ENCODE measurements at regions not wholly inside any gene's neighbourhood (a gene's known extent, or its start where the extent isn't known, plus 50 kb on each side); places are given as distances from the start of the nearest gene placed in this dataset.

DNA sequence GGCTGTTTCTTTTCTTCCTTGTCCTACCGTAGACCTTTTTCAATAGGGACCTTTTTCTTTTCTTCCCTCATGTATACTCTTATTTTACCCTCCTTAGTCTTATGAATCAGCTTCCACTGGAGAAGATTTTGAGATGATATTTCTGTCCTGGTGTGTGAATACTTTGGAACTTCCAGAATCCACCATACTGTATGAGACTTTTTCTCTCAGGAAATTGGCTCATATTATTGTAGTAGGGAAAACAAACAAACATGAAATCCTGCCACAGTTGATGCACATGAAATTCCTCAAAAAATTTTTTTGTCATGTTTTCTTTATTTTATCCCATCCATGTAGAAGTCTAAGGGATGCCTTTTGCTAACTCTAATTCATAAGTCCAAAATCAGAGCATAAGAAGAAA is 289.3 kb upstream of the PLSCR5 start:
- in situ Hi-C loops (cut with HindIII; ENCODE audit: low pct_ligation_motif_present, low pct_unique_long_range_greater_than_20kb, low sequenced_read_pairs), result no loop called here
- DNase-seq, result no peak

DNA sequence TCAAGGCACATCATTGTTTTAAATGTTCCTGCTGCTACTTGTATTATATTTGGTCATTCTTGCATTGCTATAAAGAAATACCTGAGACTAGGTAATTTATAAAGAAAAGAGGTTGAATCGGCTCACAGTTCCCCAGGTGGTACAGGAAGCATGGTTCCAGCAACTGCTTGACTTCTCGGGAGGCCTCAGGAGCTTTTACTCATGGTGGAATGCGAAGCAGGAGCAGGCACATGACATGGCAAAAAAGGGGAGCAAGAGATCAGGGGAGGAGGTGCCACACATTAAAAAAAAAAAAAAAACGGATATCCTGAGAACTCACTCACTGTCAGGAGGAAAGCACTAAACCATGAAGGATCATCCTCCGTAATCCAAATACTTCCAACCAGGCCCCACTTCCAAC is 286.9 kb upstream of the PLSCR5 start:
- in situ Hi-C loops (cut with HindIII; ENCODE audit: low pct_ligation_motif_present, low pct_unique_long_range_greater_than_20kb, low sequenced_read_pairs), result no loop called here
- DNase-seq, result no peak

DNA sequence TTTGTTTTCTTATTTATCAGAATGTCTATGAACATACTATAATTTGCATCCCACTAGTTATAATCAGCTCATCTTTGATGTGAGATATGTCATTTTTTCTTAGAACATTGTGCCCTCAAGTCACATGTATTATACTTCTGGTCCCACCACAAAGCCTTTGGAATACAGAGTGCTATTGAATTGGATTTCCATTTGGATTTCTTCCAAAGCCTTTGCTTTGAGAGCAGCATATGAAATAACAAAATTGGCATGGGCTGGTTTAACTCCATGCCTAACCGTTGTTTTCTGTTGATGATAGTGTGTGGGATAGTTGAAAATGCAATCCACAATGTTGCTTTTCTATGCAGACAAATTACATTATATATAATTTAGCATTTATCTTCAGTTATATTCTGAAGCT is 284.5 kb upstream of the PLSCR5 start:
- no peak for DNase-seq
- in situ Hi-C loops (cut with HindIII; ENCODE audit: low pct_ligation_motif_present, low pct_unique_long_range_greater_than_20kb, low sequenced_read_pairs), result no loop called here

DNA sequence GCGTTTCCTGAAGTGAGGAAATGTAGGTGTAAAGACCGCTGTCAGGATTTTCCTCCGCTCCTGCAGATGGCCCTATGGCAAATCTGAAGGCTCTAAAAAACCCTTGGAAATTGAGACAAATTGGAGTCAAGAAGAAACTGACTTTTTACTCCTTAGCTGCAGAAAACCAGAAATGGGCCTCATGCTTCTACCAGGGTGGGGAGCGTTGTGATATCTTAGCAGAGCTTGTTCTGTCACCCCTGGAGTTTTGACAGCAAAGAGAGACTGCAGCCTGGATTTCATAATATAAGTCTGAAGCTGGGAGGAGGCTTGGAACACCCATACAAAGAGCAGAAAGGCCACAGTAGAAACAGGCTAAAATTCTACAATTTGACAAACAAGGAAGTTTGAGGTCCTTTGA is 283.0 kb upstream of the PLSCR5 start:
- in situ Hi-C loops (cut with HindIII; ENCODE audit: low pct_ligation_motif_present, low pct_unique_long_range_greater_than_20kb, low sequenced_read_pairs), result no loop called here
- no peak for DNase-seq

DNA sequence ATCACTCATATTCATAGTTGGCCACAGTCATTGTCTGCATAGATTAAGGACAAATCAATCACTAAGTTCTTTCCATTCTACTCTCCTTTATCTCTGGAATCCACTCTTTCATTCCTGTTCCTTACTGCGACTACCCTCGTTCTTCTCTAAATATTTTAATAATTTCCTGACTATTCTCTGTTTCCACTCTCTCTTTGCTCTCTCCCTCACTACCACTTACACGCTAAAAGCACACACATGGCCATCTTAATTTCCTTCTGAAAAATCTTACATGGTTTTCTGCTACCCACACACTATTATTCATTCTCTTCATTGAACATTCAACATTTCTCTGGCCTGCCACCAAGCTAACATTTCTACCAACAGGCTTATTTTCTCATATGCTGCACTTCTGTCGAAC is 279.6 kb upstream of the PLSCR5 start:
- no peak for DNase-seq
- in situ Hi-C loops (cut with HindIII; ENCODE audit: low pct_ligation_motif_present, low pct_unique_long_range_greater_than_20kb, low sequenced_read_pairs), result no loop called here

DNA sequence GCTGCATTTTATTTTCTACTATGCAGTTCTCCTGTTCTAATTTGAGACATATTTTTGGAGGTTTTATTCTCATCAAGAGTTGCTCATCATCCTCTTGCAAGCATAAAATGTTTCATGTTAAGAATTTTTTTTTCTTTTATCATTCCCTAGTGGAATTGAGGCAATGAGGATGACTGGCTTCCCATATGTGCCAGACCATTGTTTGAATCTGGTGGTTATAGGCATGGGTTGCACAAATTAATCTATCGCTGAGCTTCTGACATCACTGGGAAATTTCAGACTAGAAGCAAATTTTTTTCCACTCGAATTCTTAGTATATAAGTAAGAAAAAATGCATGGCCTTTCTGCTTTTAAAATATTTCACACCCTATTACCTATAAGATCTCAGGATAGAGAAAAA is 279.1 kb upstream of the PLSCR5 start:
- no peak for DNase-seq
- in situ Hi-C loops (cut with HindIII; ENCODE audit: low pct_ligation_motif_present, low pct_unique_long_range_greater_than_20kb, low sequenced_read_pairs), result no loop called here

DNA sequence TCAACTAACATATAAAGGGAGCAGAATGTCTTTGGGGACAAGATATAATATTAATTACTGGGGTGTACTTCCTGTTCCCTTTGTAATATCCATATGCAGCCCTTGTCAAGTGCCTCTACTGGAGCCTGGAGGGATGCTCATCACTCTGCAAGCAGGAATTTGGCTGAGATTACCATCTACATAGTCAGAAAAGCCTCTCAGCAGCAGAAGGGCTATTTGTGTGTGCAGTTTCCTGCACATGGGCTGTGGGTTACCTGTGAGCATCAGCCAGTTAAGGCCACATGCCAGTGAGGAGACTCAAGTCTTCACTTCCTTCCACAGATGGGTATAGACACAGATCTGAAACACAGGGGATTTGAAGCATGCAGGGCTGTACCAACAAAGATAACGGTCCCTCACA is 278.1 kb upstream of the PLSCR5 start:
- in situ Hi-C loops (cut with HindIII; ENCODE audit: low pct_ligation_motif_present, low pct_unique_long_range_greater_than_20kb, low sequenced_read_pairs), result no loop called here
- DNase-seq, result no peak

DNA sequence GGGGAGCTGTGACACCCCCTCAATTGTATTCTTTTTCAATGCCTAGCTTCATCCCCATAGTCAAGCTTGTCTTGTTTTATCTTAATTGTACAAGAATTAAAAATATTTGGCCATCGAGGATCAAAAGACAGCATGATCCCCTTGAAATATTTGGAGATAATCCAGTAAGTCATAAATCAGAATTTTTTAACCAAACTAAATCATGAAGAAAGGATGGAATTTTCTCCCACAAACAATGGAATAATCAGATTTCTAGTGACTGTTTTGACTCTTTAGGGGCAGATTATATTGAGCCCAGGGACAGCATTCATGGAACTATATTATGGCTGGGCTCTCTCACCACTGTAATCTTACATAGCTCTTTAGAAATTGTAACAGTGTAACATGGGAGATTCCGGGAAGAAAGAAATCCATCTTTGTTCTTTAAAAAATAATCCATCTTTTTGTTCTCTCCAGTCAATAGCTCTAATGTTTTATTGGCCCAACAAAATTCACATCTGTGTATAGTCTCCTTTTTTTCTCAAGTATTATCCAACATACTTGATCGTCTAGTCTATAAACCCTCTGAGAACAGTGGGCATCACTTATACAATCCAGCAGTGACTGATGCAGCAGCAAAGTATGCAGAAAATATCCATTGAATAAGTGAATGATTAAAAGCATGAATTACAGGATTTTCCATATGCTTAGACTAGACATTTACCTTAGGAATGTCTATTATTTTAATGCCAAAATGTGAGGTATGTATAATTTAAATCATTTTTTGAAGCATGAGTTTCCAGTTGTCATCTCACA is 277.0 kb upstream of the PLSCR5 start:
- DNase-seq, result no peak

DNA sequence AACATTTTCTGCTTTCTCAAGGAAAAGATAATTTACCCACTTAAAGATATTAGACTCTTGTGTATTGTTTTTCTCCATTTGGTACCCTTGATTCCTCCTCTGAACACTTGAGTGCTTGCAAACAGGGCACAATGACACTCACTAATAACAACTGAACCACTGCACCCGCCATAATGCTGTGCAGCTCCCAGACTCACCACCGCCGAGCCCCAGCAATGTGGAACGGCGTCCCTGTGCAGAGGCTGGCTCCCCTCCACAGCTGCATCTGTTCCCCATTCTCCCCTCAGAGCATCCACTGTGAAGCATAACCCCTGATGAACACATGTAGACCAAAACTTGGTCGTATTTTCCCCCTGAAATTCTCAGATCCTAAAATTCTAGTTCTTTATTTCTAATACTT is 276.2 kb upstream of the PLSCR5 start:
- in situ Hi-C loops (cut with HindIII; ENCODE audit: low pct_ligation_motif_present, low pct_unique_long_range_greater_than_20kb, low sequenced_read_pairs), result no loop called here
- no peak for DNase-seq

More for the DNA sequence above, 277.0 kb upstream of the PLSCR5 start:
- in situ Hi-C loops (cut with HindIII; ENCODE audit: low pct_ligation_motif_present, low pct_unique_long_range_greater_than_20kb, low sequenced_read_pairs), result no loop called here

DNA sequence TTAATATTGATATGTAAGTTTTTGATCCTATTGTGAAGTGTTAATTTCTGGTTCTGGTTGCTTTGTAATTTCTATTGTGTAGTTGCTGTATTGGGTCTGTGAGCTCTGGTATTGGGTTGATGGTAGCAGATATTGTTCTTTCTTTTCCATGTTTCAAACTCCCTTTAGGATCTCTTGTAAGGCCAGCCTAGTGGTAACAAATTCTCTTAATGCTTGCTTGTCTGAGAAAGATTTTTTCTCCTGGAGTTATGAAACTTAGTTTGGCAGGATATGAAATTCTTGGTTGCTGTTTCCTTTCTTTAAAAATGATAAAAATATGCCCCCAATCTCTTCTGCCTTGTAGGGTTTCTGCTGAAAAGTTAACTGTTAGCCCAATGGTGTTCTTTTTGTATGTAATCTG is 268.6 kb upstream of the PLSCR5 start:
- DNase-seq, result no peak
- in situ Hi-C loops (cut with HindIII; ENCODE audit: low pct_ligation_motif_present, low pct_unique_long_range_greater_than_20kb, low sequenced_read_pairs), result no loop called here

DNA sequence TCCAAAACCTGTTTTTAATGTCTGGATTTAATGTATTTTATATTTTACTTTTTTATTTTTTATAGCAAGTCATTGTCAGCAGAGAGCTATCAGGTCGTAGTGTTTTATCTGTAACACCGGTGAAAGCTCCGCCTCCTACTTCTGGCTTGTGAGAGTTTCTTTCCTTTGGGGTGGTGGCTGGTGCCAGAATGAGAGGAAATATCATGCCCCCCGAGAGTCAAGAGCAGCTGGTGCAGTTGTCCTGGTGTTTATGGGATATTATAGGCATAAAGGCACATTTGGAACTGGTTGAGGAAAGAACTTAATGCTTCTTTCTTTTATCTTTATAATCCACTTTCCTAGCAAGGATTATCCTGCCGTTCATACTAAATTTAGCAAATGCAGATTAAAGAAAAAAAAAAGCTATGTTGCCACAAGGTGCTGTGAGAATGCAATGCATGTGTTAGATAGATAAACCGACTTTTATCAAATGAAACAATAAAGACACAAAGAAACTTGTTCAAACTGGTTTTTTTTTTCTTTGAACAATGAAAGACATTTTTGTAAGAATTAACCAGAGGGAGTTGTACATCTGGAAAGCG is 260.1 kb upstream of the PLSCR5 start:
- in situ Hi-C loops (cut with HindIII; ENCODE audit: low pct_ligation_motif_present, low pct_unique_long_range_greater_than_20kb, low sequenced_read_pairs), result no loop called here
- no peak for DNase-seq

DNA sequence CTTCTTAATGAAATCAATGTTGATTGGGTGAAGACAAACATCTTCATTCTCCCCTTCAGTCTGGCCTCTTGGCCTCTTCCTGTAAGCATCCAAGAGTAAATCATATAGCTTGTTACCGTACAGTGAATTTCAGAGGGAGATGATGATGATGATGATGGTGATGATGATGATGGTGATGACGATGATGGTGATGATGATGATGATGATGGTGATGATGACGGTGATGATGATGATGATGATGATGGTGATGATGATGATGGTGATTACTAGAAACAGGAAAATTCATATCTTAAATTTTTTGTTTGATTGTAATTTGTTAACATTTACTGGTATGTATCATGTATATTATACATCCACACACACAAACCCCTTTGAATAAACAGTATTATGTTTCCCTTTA is 256.1 kb upstream of the PLSCR5 start:
- in situ Hi-C loops (cut with HindIII; ENCODE audit: low pct_ligation_motif_present, low pct_unique_long_range_greater_than_20kb, low sequenced_read_pairs), result no loop called here
- DNase-seq, result no peak

DNA sequence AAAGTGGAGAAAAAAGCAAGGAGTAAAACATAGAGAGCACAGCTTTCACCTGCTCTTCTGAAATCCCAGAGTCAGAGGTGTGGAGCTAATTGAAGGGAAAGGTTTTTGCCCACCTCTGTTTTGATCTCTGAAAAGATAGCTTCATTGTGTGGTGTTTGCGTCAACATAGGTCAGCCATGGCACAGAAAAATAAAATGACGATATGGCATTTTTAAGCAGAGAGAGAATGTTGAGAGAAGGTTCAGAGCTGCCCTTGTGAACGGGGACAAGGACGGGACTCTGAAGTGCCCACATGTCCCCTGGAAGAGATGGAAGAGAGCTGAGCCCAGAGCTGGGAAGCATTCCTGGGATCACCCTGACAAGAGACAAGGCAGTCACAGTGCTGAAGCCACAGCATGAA is 249.4 kb upstream of the PLSCR5 start:
- in situ Hi-C loops (cut with HindIII; ENCODE audit: low pct_ligation_motif_present, low pct_unique_long_range_greater_than_20kb, low sequenced_read_pairs), result no loop called here
- DNase-seq, result no peak

DNA sequence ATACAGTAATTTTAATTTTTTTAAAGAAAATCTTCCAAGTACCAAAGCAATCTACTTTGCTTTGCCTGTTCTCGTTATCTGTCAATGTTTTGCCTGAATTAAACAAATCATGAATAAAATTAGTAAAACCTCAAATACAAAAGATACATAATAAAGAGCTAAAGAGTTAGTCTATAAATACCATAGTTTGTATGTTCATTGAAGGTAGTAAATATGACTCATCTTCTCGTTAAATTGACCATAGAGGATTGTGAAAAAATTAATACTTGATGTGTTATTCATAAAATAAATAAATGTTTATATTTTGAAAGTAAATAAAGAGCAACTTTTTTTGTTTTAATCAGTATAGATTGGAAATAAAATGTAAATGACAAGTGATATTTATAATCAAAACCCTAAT is 246.5 kb upstream of the PLSCR5 start:
- in situ Hi-C loops (cut with HindIII; ENCODE audit: low pct_ligation_motif_present, low pct_unique_long_range_greater_than_20kb, low sequenced_read_pairs), result no loop called here
- no peak for DNase-seq

DNA sequence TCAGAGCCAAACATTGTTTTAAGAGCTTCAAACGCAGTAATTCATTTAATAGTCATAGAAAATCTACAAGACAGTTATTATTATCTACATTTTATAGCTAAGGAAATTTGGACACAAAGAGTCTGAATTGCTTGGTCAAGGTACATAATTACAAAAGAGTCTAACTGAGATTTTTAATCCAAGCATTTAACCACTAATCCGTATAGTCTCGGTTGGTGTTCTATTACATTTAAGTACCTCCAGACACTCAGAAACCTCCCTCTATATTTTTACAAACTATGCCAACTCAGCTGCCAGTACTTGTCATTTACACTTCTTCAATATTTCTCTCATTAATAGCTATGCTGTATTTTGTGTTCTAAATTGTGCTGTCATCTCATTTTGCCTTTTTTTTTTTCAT is 240.2 kb upstream of the PLSCR5 start:
- in situ Hi-C loops (cut with HindIII; ENCODE audit: low pct_ligation_motif_present, low pct_unique_long_range_greater_than_20kb, low sequenced_read_pairs), result no loop called here
- no peak for DNase-seq

DNA sequence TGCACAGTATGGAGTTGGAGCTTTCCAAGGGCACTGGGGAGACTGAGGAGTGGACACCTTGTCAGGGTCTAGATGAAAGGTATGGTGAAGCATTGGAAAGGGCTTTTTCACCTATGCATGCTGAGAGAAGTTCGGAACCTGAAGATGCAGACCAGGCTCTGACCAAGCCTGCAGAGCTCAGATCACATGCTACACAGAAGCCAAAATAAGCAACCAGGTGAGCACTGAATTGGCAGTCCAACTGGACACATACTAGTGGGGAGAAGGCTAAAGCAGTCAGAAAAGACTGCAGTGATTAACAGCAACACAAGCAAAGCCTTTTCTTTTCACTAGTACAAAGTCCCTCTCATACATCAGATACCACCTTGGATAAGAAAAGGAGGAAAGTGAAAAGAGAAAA is 238.3 kb upstream of the PLSCR5 start:
- in situ Hi-C loops (cut with HindIII; ENCODE audit: low pct_ligation_motif_present, low pct_unique_long_range_greater_than_20kb, low sequenced_read_pairs), result no loop called here
- no peak for DNase-seq

DNA sequence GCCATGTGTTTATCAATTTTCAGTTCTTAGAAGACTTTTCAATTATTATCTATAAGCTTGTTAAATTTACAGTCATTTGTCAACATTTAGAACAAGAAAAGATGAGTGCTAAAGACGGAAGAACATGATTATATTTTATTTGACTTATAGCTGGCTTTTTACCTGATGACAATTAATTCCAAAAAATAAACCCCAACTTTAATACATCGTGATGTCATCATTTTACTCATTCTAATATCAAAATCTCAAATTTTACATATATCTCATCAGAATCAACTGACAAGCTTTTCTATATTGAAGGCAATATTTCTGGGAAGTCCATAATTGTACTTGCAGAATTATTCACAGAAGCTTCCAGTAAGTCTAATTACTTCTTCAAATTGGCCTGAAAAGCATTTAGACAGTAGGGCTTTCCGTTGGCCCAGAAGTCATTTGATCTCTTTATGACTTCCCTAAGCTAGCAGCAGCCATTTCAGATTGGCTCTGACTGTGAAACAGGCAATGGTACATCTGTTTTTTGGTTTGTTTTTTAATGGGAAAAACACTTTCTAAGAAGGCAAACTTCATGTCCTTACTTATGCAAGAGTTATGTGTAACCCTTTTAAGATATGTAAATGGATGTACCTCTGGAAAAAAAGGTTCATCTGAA is 234.7 kb upstream of the PLSCR5 start:
- in situ Hi-C loops (cut with HindIII; ENCODE audit: low pct_ligation_motif_present, low pct_unique_long_range_greater_than_20kb, low sequenced_read_pairs), result no loop called here
- no peak for DNase-seq

DNA sequence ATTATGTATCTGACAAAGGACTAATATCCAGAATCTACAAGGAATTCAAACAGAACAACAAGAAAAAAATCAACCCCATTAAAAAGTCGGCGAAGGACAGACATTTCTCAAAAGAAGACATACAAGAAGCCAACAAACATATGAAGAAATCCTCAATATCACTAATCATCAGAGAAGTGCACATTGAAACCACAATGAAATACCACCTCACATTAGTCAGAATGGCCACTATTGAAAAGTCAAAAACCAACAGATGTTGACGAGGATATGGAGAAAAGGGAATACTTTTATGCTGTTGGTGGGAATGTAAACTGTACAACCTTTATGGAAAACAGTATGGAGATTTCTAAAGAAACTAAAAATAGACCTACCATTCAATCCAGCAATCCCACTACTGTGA is 233.1 kb upstream of the PLSCR5 start:
- in situ Hi-C loops (cut with HindIII; ENCODE audit: low pct_ligation_motif_present, low pct_unique_long_range_greater_than_20kb, low sequenced_read_pairs), result no loop called here
- DNase-seq, result no peak

DNA sequence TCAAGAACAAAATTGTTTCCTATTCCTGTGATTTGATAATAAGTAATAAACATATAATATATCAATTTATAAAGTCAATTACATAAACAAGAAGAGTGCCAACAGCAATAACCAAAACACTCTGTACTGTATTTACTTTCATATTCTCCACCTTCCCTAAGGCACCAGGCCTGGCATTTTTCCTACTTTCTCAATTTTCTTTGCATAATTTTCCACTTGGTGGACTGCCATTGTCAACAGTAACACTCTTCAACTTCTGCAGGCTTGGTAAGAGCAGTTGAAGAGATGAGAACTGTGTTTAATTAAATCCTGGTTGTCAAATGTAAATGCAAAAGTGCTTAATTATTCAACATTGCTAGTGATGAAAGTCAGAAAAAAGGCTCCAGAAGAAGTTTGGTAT is 229.8 kb upstream of the PLSCR5 start:
- in situ Hi-C loops (cut with HindIII; ENCODE audit: low pct_ligation_motif_present, low pct_unique_long_range_greater_than_20kb, low sequenced_read_pairs), result no loop called here
- no peak for DNase-seq

DNA sequence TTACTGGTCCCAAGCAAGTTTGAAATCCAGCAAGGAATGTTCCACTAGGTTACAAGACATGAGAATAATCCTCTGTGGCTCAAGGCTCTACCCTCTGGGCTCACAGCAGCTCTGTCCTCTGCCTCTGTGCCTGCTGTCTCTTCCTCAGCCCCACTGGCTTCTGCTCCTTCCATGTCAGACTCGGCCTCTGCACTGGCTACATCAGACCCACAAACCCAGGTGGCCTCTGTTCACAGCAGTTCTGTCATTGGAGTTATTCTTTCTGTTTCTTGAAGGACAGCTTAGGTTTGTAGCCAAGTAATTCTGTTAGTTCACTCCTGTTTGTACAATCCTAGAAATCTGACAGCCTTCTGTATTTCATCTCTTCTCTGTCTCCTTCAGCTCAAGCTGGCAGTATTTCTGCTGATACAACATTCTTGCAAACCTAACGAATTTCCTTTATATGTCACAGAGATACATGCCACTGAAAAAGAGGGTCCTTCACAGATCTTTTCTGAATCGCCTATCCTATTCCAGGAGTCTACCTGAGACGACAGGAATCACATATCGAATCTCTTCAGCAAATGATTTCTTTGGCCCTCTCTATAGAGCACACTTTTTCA is 227.8 kb upstream of the PLSCR5 start:
- in situ Hi-C loops (cut with HindIII; ENCODE audit: low pct_ligation_motif_present, low pct_unique_long_range_greater_than_20kb, low sequenced_read_pairs), result no loop called here
- DNase-seq, result no peak
